Right cardiac atrium (tissue), 5 donors: ENCODE measurements at regions not wholly inside any gene's neighbourhood (a gene's known extent, or its start where the extent isn't known, plus 50 kb on each side); places are given as distances from the start of the nearest gene placed in this dataset.

Experiments used
- ATAC-seq, 2 donors: fragments of 200-7000 bp; cut with Tn5 transposase; one replicate each; pipeline versions ENCODE4 v1.8.0 to v1.9.1; 2020; ENCODE audit warnings: moderate library complexity in 2 of 2, mild to moderate bottlenecking in 1 of 2
- DNase-seq, 3 donors: peaks; one replicate each; pipeline ENCODE4 v3.0.0-alpha.2; 2020
- H3K27ac ChIP-seq: one replicate; pipeline ENCODE4 v1.5.1; 2013; ENCODE audit warnings: mild to moderate bottlenecking, low read length, control low read depth, moderate library complexity
- H3K27me3 ChIP-seq: one replicate; pipeline ENCODE4 v1.6.1; 2013; ENCODE audit not compliant: control insufficient read depth, insufficient read depth
- H3K4me1 ChIP-seq: one replicate; pipeline ENCODE4 v1.6.1; 2013; ENCODE audit warnings: low read length; ENCODE audit not compliant: control insufficient read depth, insufficient read depth
- H3K4me3 ChIP-seq: one replicate; pipeline ENCODE4 v1.5.1; 2013; ENCODE audit warnings: low read length, control low read depth
- H3K9me3 ChIP-seq: one replicate; pipeline ENCODE4 v1.6.1; 2013; ENCODE audit warnings: low read length; ENCODE audit not compliant: control insufficient read depth
- WGBS: extraction: QIAGEN DNeasy Blood & Tissue Kit; methylation state at CpG from one replicate; pipeline ENCODE4 v1.1.7; 2013; 5-methylcytosine and 5-hydroxymethylcytosine counted together
- intact Hi-C, 4 donors: fragments of 100-400 bp; cut with DNase I; formaldehyde crosslinking; loops; one replicate each; pipeline versions ENCODE4 v1.11.0 to v1.14.0; 2022 to 2023
- donor health status: healthy with polysubstance abuse.
- donor health status: DM: no; HTN: yes; CAD: no.
- donor health status: DM: no; HTN: no; CAD: no.
- donor health status: DM: no; HTN: yes; CAD: no; lungs with severe emphysema.
- donor health status: DM: yes; HTN: yes; CAD: no.

- ATAC-seq (no peak), DNase-seq (no peak)
- no peak overlapping the region for H3K4me3 ChIP-seq
- H3K9me3 ChIP-seq = no peaks in the 10 kb centered on the region
- intact Hi-C loops = no loop called here
- no peak overlapping the region for H3K27ac ChIP-seq
- WGBS = 67% methylated on average over 7 of the region's 7 CpGs
- no peaks in the 10 kb centered on the region for H3K27me3 ChIP-seq
- no peaks in the 10 kb centered on the region for H3K4me1 ChIP-seq
Observed at GRCh38 chr11:112400476-112401014, 139.9 kb upstream of the PLET1 start.

DNA sequence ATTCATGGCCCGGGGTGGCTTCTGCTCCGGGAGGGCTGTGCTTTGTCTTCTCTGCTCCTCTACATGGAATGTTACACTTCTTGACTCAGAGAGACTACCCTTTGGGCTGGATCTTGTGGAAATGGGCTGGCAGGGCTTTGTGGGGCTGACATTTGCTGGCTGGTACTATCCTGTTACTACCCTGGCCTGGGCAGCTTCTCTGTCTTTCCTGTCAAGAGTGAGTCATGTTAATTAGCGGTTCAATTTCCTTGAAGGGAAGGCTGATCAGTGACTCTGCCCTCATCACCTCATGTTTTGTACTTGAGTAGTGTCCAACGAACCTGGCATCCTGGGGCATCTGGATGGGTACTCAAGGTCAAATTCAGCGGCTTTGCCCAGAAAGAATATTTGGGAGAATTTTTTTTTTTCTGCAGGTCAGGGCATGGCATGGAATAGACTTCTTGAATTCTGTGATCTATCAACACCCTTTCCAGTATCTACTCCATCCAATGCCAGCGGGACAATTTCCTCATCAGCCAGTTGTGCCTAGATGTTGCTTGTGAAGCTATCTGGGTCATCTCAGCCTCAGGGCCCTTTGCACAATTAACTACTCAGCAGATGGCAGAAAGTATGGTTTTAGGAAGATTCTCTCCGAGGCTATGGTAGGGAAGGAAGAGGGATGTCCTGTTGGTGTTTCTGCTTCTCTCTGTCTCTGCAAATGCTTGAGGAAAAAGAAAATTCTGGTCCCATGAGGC lies 140.5 kb upstream of the PLET1 start:
- Histone ChIP-seq H3K4me1 (no peaks in the 10 kb centered on the region), H3K27ac (no peak overlapping the region), H3K4me3 (no peak overlapping the region), H3K9me3 (no peaks in the 10 kb centered on the region), H3K27me3 (no peaks in the 10 kb centered on the region)
- no peak for ATAC-seq
- intact Hi-C loops = no loop called here
- 79% methylated on average over 7 of the region's 7 CpGs for WGBS
- DNase-seq = no peak

DNA sequence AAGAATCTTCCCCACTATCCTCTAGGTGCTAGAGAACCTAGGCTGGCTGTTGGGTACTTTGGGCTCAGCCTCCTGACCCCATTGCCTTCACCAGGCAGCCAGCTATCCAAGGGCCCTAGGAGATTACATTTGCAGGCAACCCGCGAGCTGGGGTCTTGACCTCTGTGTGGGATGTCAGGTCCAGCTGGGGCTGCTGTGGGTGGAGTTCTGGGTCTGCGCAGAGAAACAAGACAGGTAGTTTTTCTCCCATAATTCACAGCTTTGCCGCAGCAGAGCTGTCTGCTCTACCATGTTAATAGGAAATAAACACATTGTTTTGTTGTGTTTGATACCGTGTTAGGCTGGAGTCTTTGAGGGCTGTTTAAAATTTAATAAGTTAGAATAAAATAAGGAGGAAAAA lies 142.8 kb upstream of the PLET1 start:
- no peaks in the 10 kb centered on the region for H3K9me3 ChIP-seq
- no peak overlapping the region for H3K4me3 ChIP-seq
- ATAC-seq (no peak), DNase-seq (no peak)
- no peak overlapping the region for H3K27ac ChIP-seq
- no peaks in the 10 kb centered on the region for H3K27me3 ChIP-seq
- intact Hi-C loops = no loop called here
- H3K4me1 ChIP-seq = no peaks in the 10 kb centered on the region
- whole genome bisulfite sequencing = 80% methylated on average over 5 of the region's 5 CpGs

- Histone ChIP-seq H3K4me1 (no peaks in the 10 kb centered on the region), H3K4me3 (no peak overlapping the region), H3K27ac (no peak overlapping the region), H3K27me3 (no peaks in the 10 kb centered on the region), H3K9me3 (no peaks in the 10 kb centered on the region)
- no peak for ATAC-seq
- WGBS = 57% methylated on average over 1 of the region's 1 CpG
- no peak for DNase-seq
- intact Hi-C loops = no loop called here
Observed at GRCh38 chr11:112404112-112404511, 143.5 kb upstream of the PLET1 start.

GRCh38 chr11:112408517-112408916 lies 147.9 kb upstream of the PLET1 start:
- Histone ChIP-seq H3K9me3 (no peaks in the 10 kb centered on the region), H3K4me3 (no peak overlapping the region), H3K4me1 (no peaks in the 10 kb centered on the region), H3K27me3 (no peaks in the 10 kb centered on the region), H3K27ac (no peak overlapping the region)
- no peak for ATAC-seq
- intact Hi-C loops = no loop called here
- DNase-seq = no peak
- WGBS = 57% methylated on average over 7 of the region's 7 CpGs

DNA sequence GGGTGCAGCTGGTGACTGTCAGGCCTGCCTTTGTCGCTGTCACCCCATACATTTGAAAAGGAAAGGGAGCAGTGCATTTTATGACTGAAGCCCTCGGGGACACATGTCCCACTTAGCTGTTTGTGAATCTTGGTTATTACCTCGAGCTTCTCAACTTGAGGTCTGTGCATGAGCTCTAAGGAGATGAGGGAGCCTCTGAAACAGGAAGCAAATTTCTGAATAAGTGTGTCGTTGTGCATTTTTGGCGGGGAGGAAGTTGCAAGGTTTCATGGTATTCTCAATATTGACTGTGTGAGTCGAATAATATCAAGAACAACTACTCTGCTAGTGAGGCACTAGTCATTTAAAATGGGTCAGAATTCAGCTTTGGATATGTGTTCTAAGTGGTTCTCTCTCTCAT lies 149.7 kb upstream of the PLET1 start:
- ATAC-seq (no peak), DNase-seq (no peak)
- H3K4me1 ChIP-seq = no peaks in the 10 kb centered on the region
- no peaks in the 10 kb centered on the region for H3K27me3 ChIP-seq
- intact Hi-C loops = no loop called here
- H3K9me3 ChIP-seq = no peaks in the 10 kb centered on the region
- H3K27ac ChIP-seq = no peak overlapping the region
- no peak overlapping the region for H3K4me3 ChIP-seq
- 64% methylated on average over 6 of the region's 6 CpGs for WGBS

DNA sequence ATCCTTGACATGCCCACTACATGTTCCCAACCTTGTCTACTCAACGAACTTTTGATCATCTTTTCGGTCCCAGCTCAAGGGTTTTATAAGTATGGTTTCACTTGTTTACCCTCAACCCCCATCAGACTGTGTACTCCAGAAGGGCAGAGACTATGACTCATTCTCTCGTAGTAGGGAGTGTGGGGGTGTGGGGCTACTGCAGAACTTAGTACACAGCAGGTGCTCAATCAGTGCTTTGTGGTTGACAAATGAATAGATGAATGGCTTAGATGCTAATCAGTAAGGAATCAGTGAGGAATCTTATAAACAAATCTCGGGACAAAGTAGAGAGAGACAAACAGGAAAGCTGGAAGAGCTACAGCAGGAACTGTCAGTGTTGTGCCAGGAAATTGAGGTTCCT lies 151.7 kb upstream of the PLET1 start:
- DNase-seq (no peak), ATAC-seq (no peak)
- Histone ChIP-seq H3K27me3 (no peaks in the 10 kb centered on the region), H3K9me3 (no peaks in the 10 kb centered on the region), H3K4me1 (no peaks in the 10 kb centered on the region), H3K27ac (no peak overlapping the region), H3K4me3 (no peak overlapping the region)
- intact Hi-C loops = no loop called here
- WGBS = 76% methylated on average over 4 of the region's 4 CpGs

DNA sequence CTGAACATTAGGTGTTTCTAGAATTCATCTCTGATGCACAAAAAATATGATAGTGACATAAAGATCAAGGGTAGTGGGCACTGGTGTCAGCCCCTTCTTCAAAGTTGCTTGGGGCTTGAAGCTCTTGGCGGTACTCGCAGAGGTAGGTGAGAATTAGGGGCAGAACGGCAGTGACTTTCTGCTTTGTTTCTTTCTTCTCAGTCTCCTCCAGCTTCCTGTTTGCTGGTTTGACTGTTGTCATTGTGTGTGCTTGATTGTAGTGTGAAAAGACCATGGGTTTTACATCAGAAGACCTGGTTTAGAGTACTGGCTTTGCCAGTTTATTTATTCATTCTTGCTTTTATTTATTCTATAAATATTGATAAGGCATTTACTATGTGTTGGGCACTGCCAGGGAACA lies 156.7 kb upstream of the PLET1 start:
- Histone ChIP-seq H3K4me1 (no peaks in the 10 kb centered on the region), H3K9me3 (no peaks in the 10 kb centered on the region), H3K4me3 (no peak overlapping the region), H3K27me3 (no peaks in the 10 kb centered on the region), H3K27ac (no peak overlapping the region)
- intact Hi-C loops = no loop called here
- 69% methylated on average over 3 of the region's 3 CpGs for WGBS
- no peak for ATAC-seq
- DNase-seq = no peak

DNA sequence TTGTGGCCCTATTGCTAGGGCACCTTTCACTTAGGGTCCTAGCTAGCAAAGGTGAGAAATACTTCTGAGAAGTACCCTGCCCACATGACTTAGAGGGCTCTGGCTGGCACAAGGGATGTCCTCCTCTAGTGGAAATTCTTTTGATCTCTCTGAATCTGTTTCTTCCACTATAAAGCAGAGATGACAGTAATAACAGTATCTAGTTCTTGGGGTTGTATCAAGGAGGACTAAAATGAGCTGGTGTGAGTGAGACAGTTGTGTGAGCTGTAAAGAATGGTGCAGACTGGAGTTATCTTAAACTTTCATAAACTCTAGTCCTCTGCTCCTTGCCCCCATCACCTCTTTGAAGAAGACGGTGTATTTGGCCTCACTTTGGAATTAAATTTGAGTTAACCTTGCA lies 157.8 kb upstream of the PLET1 start:
- 65% methylated on average over 1 of the region's 1 CpG for WGBS
- no peaks in the 10 kb centered on the region for H3K9me3 ChIP-seq
- DNase-seq (no peak), ATAC-seq (no peak)
- no peak overlapping the region for H3K4me3 ChIP-seq
- H3K27ac ChIP-seq = no peak overlapping the region
- intact Hi-C loops = no loop called here
- no peaks in the 10 kb centered on the region for H3K27me3 ChIP-seq
- no peaks in the 10 kb centered on the region for H3K4me1 ChIP-seq

- DNase-seq (no peak), ATAC-seq (no peak)
- no peak overlapping the region for H3K27ac ChIP-seq
- no peak overlapping the region for H3K4me3 ChIP-seq
- intact Hi-C loops = no loop called here
- H3K9me3 ChIP-seq = no peaks in the 10 kb centered on the region
- no peaks in the 10 kb centered on the region for H3K4me1 ChIP-seq
- H3K27me3 ChIP-seq = no peaks in the 10 kb centered on the region
- WGBS = 58% methylated on average over 4 of the region's 4 CpGs
Observed at GRCh38 chr11:112421879-112422278, 161.2 kb upstream of the PLET1 start.

DNA sequence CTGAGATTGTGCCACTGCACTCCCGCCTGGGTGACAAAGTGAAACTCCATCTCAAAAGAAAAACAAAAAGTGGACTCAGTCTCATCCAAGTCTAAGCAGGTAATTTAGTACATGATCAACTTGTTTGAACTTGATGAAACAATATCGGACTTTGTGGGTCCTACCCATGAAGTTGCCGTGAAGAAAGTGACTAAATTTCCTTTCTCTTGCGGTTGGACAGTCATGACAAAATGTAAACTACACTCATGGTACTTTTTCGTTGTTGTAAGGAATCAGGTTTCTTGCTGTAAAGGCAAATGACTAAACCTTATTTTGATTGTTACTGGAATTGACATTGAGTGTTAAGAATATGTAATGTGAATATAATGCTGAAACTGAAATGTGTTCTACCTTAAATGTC lies 164.5 kb upstream of the PLET1 start:
- Histone ChIP-seq H3K9me3 (no peaks in the 10 kb centered on the region), H3K4me1 (no peaks in the 10 kb centered on the region), H3K27ac (no peak overlapping the region), H3K27me3 (no peaks in the 10 kb centered on the region), H3K4me3 (no peak overlapping the region)
- DNase-seq (no peak), ATAC-seq (no peak)
- intact Hi-C loops = no loop called here
- WGBS = 86% methylated on average over 5 of the region's 5 CpGs

GRCh38 chr11:112437096-112437495 lies 176.4 kb upstream of the PLET1 start:
- intact Hi-C loops = no loop called here
- no peaks in the 10 kb centered on the region for H3K27me3 ChIP-seq
- H3K4me3 ChIP-seq = no peak overlapping the region
- H3K9me3 ChIP-seq = peaks cover 3% of the 10 kb centered on the region
- DNase-seq (no peak), ATAC-seq (no peak)
- H3K4me1 ChIP-seq = no peaks in the 10 kb centered on the region
- H3K27ac ChIP-seq = no peak overlapping the region
- WGBS = 73% methylated on average over 2 of the region's 2 CpGs
